Dedifferentiated amniotic fluid mesenchymal stem cell (primary cell): ENCODE measurements at regions not wholly inside any gene's neighbourhood (a gene's known extent, or its start where the extent isn't known, plus 50 kb on each side); places are given as distances from the start of the nearest gene placed in this dataset.
"Not testable (repeated sequence)": the region's sequence is repeated elsewhere in the genome, so short reads cannot be mapped to it uniquely, and the experiment has no call there.

Experiments used
- DNase-seq: peaks from one replicate; pipeline ENCODE4 v3.0.0-alpha.2; 2016; ENCODE audit errors: extremely low spot score

- no peak for DNase-seq
Measured at GRCh38 chr5:30368064-30368463, 825.4 kb upstream of the CDH6 start.

- not testable (repeated sequence) for DNase-seq
Measured at GRCh38 chr5:30365031-30365430, 828.5 kb upstream of the CDH6 start.

- DNase-seq: no peak
Measured at GRCh38 chr5:30357371-30357770, 836.1 kb upstream of the CDH6 start.

- DNase-seq: no peak
Measured at GRCh38 chr5:30355675-30356074, 837.8 kb upstream of the CDH6 start.

- no peak for DNase-seq
Measured at GRCh38 chr5:30347858-30348257, 845.6 kb upstream of the CDH6 start.

GRCh38 chr5:30345539-30346345 lies 847.7 kb upstream of the CDH6 start:
- DNase-seq: not testable (repeated sequence)

GRCh38 chr5:30343707-30344106 lies 849.8 kb upstream of the CDH6 start:
- DNase-seq: no peak

GRCh38 chr5:30341466-30341865 lies 852.0 kb upstream of the CDH6 start:
- DNase-seq: no peak

GRCh38 chr5:30337084-30337573 lies 856.4 kb upstream of the CDH6 start:
- no peak for DNase-seq

- DNase-seq: no peak
Measured at GRCh38 chr5:30331534-30331933, 862.0 kb upstream of the CDH6 start.

GRCh38 chr5:30325795-30326194 lies 867.7 kb upstream of the CDH6 start:
- no peak for DNase-seq

GRCh38 chr5:30324083-30324482 lies 869.4 kb upstream of the CDH6 start:
- no peak for DNase-seq

- no peak for DNase-seq
Measured at GRCh38 chr5:30287890-30288289, 905.6 kb upstream of the CDH6 start.

- DNase-seq: no peak
Measured at GRCh38 chr5:30279237-30279636, 914.2 kb upstream of the CDH6 start.

- no peak for DNase-seq
Measured at GRCh38 chr5:30267026-30267425, 926.5 kb upstream of the CDH6 start.

- DNase-seq: no peak
Measured at GRCh38 chr5:30239331-30240022, 954.0 kb upstream of the CDH6 start.

GRCh38 chr5:30237189-30237588 lies 956.3 kb upstream of the CDH6 start:
- DNase-seq: no peak

- no peak for DNase-seq
Measured at GRCh38 chr5:30209755-30210154, 983.7 kb upstream of the CDH6 start.

- DNase-seq: no peak
Measured at GRCh38 chr5:30197662-30198061, 995.8 kb upstream of the CDH6 start.

GRCh38 chr5:30195036-30195435 lies 998.5 kb upstream of the CDH6 start:
- DNase-seq: no peak

- no peak for DNase-seq
Measured at GRCh38 chr5:30194595-30194994, 998.9 kb upstream of the CDH6 start.

GRCh38 chr5:30183795-30184194 lies 1009.7 kb upstream of the CDH6 start:
- no peak for DNase-seq

- no peak for DNase-seq
Measured at GRCh38 chr5:30156156-30156555, 1037.3 kb upstream of the CDH6 start.
